HepG2 (cell line): ENCODE measurements at regions not wholly inside any gene's neighbourhood (a gene's known extent, or its start where the extent isn't known, plus 50 kb on each side); places are given as distances from the start of the nearest gene placed in this dataset.

Experiments
- ATAC-seq: fragments of 200-7000 bp; cut with Tn5 transposase; 3 replicates; pipeline ENCODE4 v1.9.1; 2020; ENCODE audit warnings: mild to moderate bottlenecking, moderate library complexity
- BruUV-seq: library from RNA; stranded (reverse); fragments of 400-500 nt; replicated peaks from 2 replicates; lab custom pipeline; 2021; lab: Mats Ljungman, UMichigan
- CTCF ChIA-PET: fragments of 300-600 bp; formaldehyde crosslinking; extraction: SDS; loops from one replicate; lab custom pipeline; 2021; ENCODE audit warnings: low total read pairs, inconsistent platforms, low intra/inter-chr PET ratio; lab: Yijun Ruan, JAX
- POLR2A ChIA-PET: fragments of 350-600 bp; sonication (Branson Sonifier 250); formaldehyde crosslinking; loops from one replicate; lab custom pipeline; 2020; ENCODE audit warnings: antibody characterized with exemption, inconsistent platforms; lab: Yijun Ruan, JAX
- DNase-seq: peaks from one replicate; pipeline ENCODE4 v3.0.0-alpha.2; 2015; ENCODE audit warnings: low spot score
- FAIRE-seq: peaks from 3 replicates; lab custom pipeline; 2011; peaks lifted over from hg19 to GRCh38; lab: Jason Lieb, UNC
- H2AFZ ChIP-seq: one replicate; pipeline ENCODE4 v1.6.1; 2011; ENCODE audit warnings: low read length, inconsistent platforms
- H3K27ac ChIP-seq: fragments of 300-600 bp; 3 replicates; pipeline ENCODE4 v1.8.0; 2011; ENCODE audit warnings: mixed run types, mild to moderate bottlenecking, mixed read lengths, low read length, inconsistent platforms; ENCODE audit not compliant: insufficient read depth; ENCODE audit errors: extremely low read length
- H3K27me3 ChIP-seq, 2 experiments: fragments of 200-600 bp in 1 of 2; 2 replicates in 1 of 2; 3 replicates in 1 of 2; pipeline versions ENCODE4 v1.6.0 to v1.8.0; 2011; ENCODE audit warnings: low read length in 2 of 2, mild to moderate bottlenecking in 2 of 2, moderate library complexity in 2 of 2, inconsistent platforms in 1 of 2; ENCODE audit not compliant: insufficient read depth in 2 of 2, control insufficient read depth in 1 of 2
- H3K36me3 ChIP-seq, 2 experiments: fragments of 200-600 bp in 1 of 2; replicated peaks in 1 of 2; 2 replicates in 1 of 2; 3 replicates in 1 of 2; pipeline versions ENCODE4 v1.5.1 to v1.8.0; 2011; ENCODE audit warnings: low read length in 2 of 2, inconsistent platforms in 1 of 2; ENCODE audit not compliant: insufficient read depth in 2 of 2, control insufficient read depth in 1 of 2
- H3K4me1 ChIP-seq: 2 replicates; pipeline ENCODE4 v1.5.1; 2012; ENCODE audit warnings: low read length, inconsistent platforms; ENCODE audit not compliant: insufficient read depth
- H3K4me2 ChIP-seq: 2 replicates; pipeline ENCODE4 v1.6.0; 2011; ENCODE audit warnings: low read depth, low read length, inconsistent platforms
- H3K4me3 ChIP-seq, 3 experiments: fragments of 200-600 bp in 1 of 3; sonication (generic), shearing (Covaris generic) in 1 of 3; replicated peaks in 1 of 3; 2 replicates each; pipeline ENCODE4 v1.5.1; 2011 to 2016; ENCODE audit warnings: low read length in 3 of 3, inconsistent platforms in 2 of 3, low read depth in 2 of 3, mild to moderate bottlenecking in 2 of 3, control low read depth in 1 of 3, mixed read lengths in 1 of 3; ENCODE audit not compliant: insufficient read depth in 1 of 3
- H3K79me2 ChIP-seq: one replicate; pipeline ENCODE4 v1.6.1; 2011; ENCODE audit warnings: low read length, inconsistent platforms; ENCODE audit not compliant: insufficient read depth
- H3K9ac ChIP-seq: 2 replicates; pipeline ENCODE4 v1.6.0; 2011; ENCODE audit warnings: mild to moderate bottlenecking, low read depth, low read length, inconsistent platforms; ENCODE audit not compliant: insufficient read depth
- H3K9me3 ChIP-seq: 2 replicates; pipeline ENCODE4 v1.5.1; 2012; ENCODE audit warnings: mild to moderate bottlenecking, low read length
- H4K20me1 ChIP-seq: 2 replicates; pipeline ENCODE4 v1.6.0; 2011; ENCODE audit warnings: inconsistent platforms, mild to moderate bottlenecking, low read length, moderate library complexity; ENCODE audit not compliant: insufficient read depth
- BATF2 ChIP-seq: sonication (generic); formaldehyde crosslinking; IDR thresholded peaks from 2 replicates; pipeline ENCODE4 v1.8.0; 2022; ENCODE audit warnings: mild to moderate bottlenecking, missing genetic modification reagents, moderate library complexity
- BCL6 ChIP-seq: IDR thresholded peaks from 2 replicates; pipeline ENCODE4 v1.6.1; 2016; ENCODE audit warnings: missing genetic modification reagents, missing compliant biosample characterization
- BRD4 ChIP-seq: sonication (generic); formaldehyde crosslinking; IDR thresholded peaks from 2 replicates; pipeline ENCODE4 v1.4.0; 2020; ENCODE audit warnings: missing genetic modification reagents
- DRAP1 ChIP-seq: IDR thresholded peaks from 2 replicates; pipeline ENCODE4 v1.6.1; 2016; ENCODE audit warnings: missing genetic modification reagents, missing compliant biosample characterization
- ELF4 ChIP-seq: sonication (generic); formaldehyde crosslinking; IDR thresholded peaks from 2 replicates; pipeline ENCODE4 v1.5.0; 2020; ENCODE audit warnings: missing genetic modification reagents, mild to moderate bottlenecking, moderate library complexity, borderline replicate concordance
- ETV6 ChIP-seq: sonication (generic); formaldehyde crosslinking; conservative IDR thresholded peaks from 2 replicates; pipeline ENCODE4 v1.4.0; 2020; ENCODE audit warnings: missing genetic modification reagents
- HOXA5 ChIP-seq: sonication (generic); formaldehyde crosslinking; IDR thresholded peaks from 2 replicates; pipeline ENCODE4 v1.4.0; 2020; ENCODE audit warnings: missing genetic modification reagents
- SALL1 ChIP-seq: sonication (generic); formaldehyde crosslinking; IDR thresholded peaks from 2 replicates; pipeline ENCODE4 v1.8.0; 2022; ENCODE audit warnings: mild to moderate bottlenecking, missing genetic modification reagents
- TFE3 ChIP-seq: IDR thresholded peaks from 2 replicates; pipeline ENCODE4 v1.6.1; 2016
- THAP8 ChIP-seq: sonication (generic); formaldehyde crosslinking; IDR thresholded peaks from 2 replicates; pipeline ENCODE4 v1.5.1; 2020; ENCODE audit warnings: missing genetic modification reagents, mild to moderate bottlenecking, borderline replicate concordance
- ZBTB42 ChIP-seq: sonication (generic); formaldehyde crosslinking; IDR thresholded peaks from 2 replicates; pipeline ENCODE4 v1.5.0; 2020; ENCODE audit warnings: mild to moderate bottlenecking, missing genetic modification reagents
- ZBTB7B ChIP-seq: sonication (generic); formaldehyde crosslinking; IDR thresholded peaks from 2 replicates; pipeline ENCODE4 v1.4.0; 2020; ENCODE audit warnings: missing genetic modification reagents
- ZNF30 ChIP-seq: sonication (generic); formaldehyde crosslinking; IDR thresholded peaks from 2 replicates; pipeline ENCODE4 v1.5.0; 2020; ENCODE audit warnings: mild to moderate bottlenecking, missing genetic modification reagents
- ZNF354B ChIP-seq: sonication (generic); formaldehyde crosslinking; IDR thresholded peaks from 2 replicates; pipeline ENCODE4 v1.8.0; 2022; ENCODE audit warnings: mild to moderate bottlenecking, missing genetic modification reagents
- ZNF543 ChIP-seq: sonication (generic); formaldehyde crosslinking; IDR thresholded peaks from 2 replicates; pipeline ENCODE4 v1.4.0; 2020; ENCODE audit warnings: mild to moderate bottlenecking, missing genetic modification reagents
- ZNF616 ChIP-seq: sonication (generic); formaldehyde crosslinking; IDR thresholded peaks from 2 replicates; pipeline ENCODE4 v1.5.0; 2020; ENCODE audit warnings: low read depth, mild to moderate bottlenecking, missing genetic modification reagents
- ZNF788 ChIP-seq: sonication (generic); formaldehyde crosslinking; IDR thresholded peaks from 2 replicates; pipeline ENCODE4 v1.5.0; 2020; ENCODE audit warnings: mild to moderate bottlenecking, missing genetic modification reagents, borderline replicate concordance
- WGBS: methylation state at CpG from one replicate; pipeline ENCODE4 v1.1.6; 2017; ENCODE audit warnings: low lambda C conversion rate; 5-methylcytosine and 5-hydroxymethylcytosine counted together
- in situ Hi-C: cut with HindIII; loops from 2 replicates; pipeline ENCODE4 v1.10.0; 2017; ENCODE audit warnings: low pct_unique_long_range_greater_than_20kb; ENCODE audit not compliant: extremely low pct_ligation_motif_present
- intact Hi-C: fragments of 100-400 bp; cut with micrococcal nuclease; formaldehyde crosslinking; loops from one replicate; pipeline ENCODE4 v1.10.0; 2022; ENCODE audit not compliant: unreplicated experiment

GRCh38 chr2:2901384-2902345 lies 476.0 kb downstream of the EIPR1 start:
- Histone ChIP-seq H2AFZ (no peak overlapping the region), H3K9ac (no peak overlapping the region), H3K4me2 (0 out of 2 replicates have a peak overlapping the region, but pooled peaks have one; percentile 2), H3K79me2 (no peaks in the 10 kb centered on the region), H4K20me1 (no peaks in the 10 kb centered on the region), H3K36me3 (no peaks in the 10 kb centered on the region), H3K27ac (no peak overlapping the region), H3K4me3 (no peak overlapping the region), H3K27me3 (peaks cover under 1 to 22% of the 10 kb centered on the region in 2 experiments; a peak in 4 of 5 replicates), H3K4me1 (peaks cover 25% of the 10 kb centered on the region), H3K9me3 (no peaks in the 10 kb centered on the region)
- FAIRE-seq (peak; percentile 76), ATAC-seq (peak; percentile 83), DNase-seq (peak; percentile 72)
- under 1% methylated on average over 13 of the region's 13 CpGs for WGBS
- intact Hi-C loops (no loop called here), in situ Hi-C loops (no loop called here)
- no TSS peak for BruUV-seq
- POLR2A ChIA-PET: no interaction called here
- CTCF ChIA-PET: no interaction called here
- TF ChIP-seq BRD4 (no peak), ELF4 (CRISPR knock-in tag) (no peak), ZNF788 (no peak), SALL1 (CRISPR knock-in tag) (no peak), ETV6 (CRISPR knock-in tag) (no peak), ZNF616 (CRISPR knock-in tag) (no peak), DRAP1 (CRISPR knock-in tag) (no peak), ZNF354B (CRISPR knock-in tag) (no peak), TFE3 (CRISPR knock-in tag) (no peak), HOXA5 (CRISPR knock-in tag) (no peak), BATF2 (no peak), ZNF30 (CRISPR knock-in tag) (no peak), ZBTB42 (CRISPR knock-in tag) (no peak), ZBTB7B (CRISPR knock-in tag) (no peak), BCL6 (peak; percentile 54), ZNF543 (CRISPR knock-in tag) (no peak), THAP8 (no peak)
